AG20443 (cell line): ENCODE measurements at regions not wholly inside any gene's neighbourhood (a gene's known extent, or its start where the extent isn't known, plus 50 kb on each side); places are given as distances from the start of the nearest gene placed in this dataset.
A peak's percentile ranks its signal among the peaks of the same experiment; 100 is the strongest.

ENCODE experiments used
- DNase-seq: peaks from one replicate; pipeline ENCODE4 v3.0.0; 2012; ENCODE audit warnings: low spot score, mixed read lengths

- DNase-seq: peak; percentile 79
Observed at GRCh38 chr2:238790126-238790832, 57.6 kb upstream of the TWIST2 start.

GRCh38 chr2:238790833-238791230 lies 57.1 kb upstream of the TWIST2 start:
- peak; percentile 50 for DNase-seq

GRCh38 chr2:238791354-238791753 lies 56.5 kb upstream of the TWIST2 start:
- peak; percentile 73 for DNase-seq

- DNase-seq: no peak
Observed at GRCh38 chr2:238793306-238793705, 54.6 kb upstream of the TWIST2 start.

GRCh38 chr2:238793801-238794449 lies 54.0 kb upstream of the TWIST2 start:
- no peak for DNase-seq

- no peak for DNase-seq
Observed at GRCh38 chr2:238796223-238796885, 51.5 kb upstream of the TWIST2 start.

GRCh38 chr2:238797537-238797936 lies 50.3 kb upstream of the TWIST2 start:
- DNase-seq: no peak
